Panc1 (cell line): ENCODE measurements at regions not wholly inside any gene's neighbourhood (a gene's known extent, or its start where the extent isn't known, plus 50 kb on each side); places are given as distances from the start of the nearest gene placed in this dataset.

ENCODE experiments used
- ATAC-seq: fragments of 200-7000 bp; cut with Tn5 transposase; 2 replicates; pipeline ENCODE4 v1.9.1; 2020; ENCODE audit warnings: mild to moderate bottlenecking, moderate library complexity
- BruUV-seq: library from RNA; stranded (reverse); fragments of 400-500 nt; replicated peaks from 2 replicates; lab custom pipeline; 2021; lab: Mats Ljungman, UMichigan
- CTCF ChIA-PET: fragments of 300-600 bp; sonication (Branson Sonifier 250); formaldehyde crosslinking; loops from one replicate; lab custom pipeline; 2022; ENCODE audit warnings: antibody characterized with exemption; lab: Charles Lee
- POLR2A ChIA-PET: fragments of 300-600 bp; sonication (Branson Sonifier 250); formaldehyde crosslinking; loops from one replicate; lab custom pipeline; 2022; ENCODE audit warnings: antibody characterized with exemption; lab: Charles Lee
- DNase-seq: peaks from one replicate; pipeline ENCODE4 v3.0.0-alpha.2; 2010; ENCODE audit warnings: low read depth, low spot score
- H3K27ac ChIP-seq: 2 replicates; pipeline ENCODE4 v1.5.1; 2011; ENCODE audit warnings: mild to moderate bottlenecking, low read length, inconsistent platforms
- H3K27me3 ChIP-seq: fragments of 200-500 bp; sonication (Bioruptor generic); 2 replicates; pipeline ENCODE4 v1.6.0; 2014; ENCODE audit warnings: low read length, inconsistent platforms; ENCODE audit not compliant: control insufficient read depth, insufficient read depth
- H3K36me3 ChIP-seq: fragments of 200-500 bp; sonication (Bioruptor generic); 2 replicates; pipeline ENCODE4 v1.5.1; 2014; ENCODE audit warnings: inconsistent platforms, mild to moderate bottlenecking, low read length, moderate library complexity; ENCODE audit not compliant: control insufficient read depth, insufficient read depth
- H3K4me1 ChIP-seq: 2 replicates; pipeline ENCODE4 v1.5.1; 2011; ENCODE audit warnings: inconsistent platforms, mild to moderate bottlenecking, low read length, moderate library complexity; ENCODE audit not compliant: control insufficient read depth, insufficient read depth
- H3K4me3 ChIP-seq, 2 experiments: 2 replicates each; pipeline ENCODE4 v1.5.1; 2011 to 2012; ENCODE audit warnings: low read depth in 2 of 2, low read length in 2 of 2, mild to moderate bottlenecking in 2 of 2, inconsistent platforms in 1 of 2, moderate library complexity in 1 of 2
- H3K9me3 ChIP-seq: fragments of 200-500 bp; sonication (Bioruptor generic); 2 replicates; pipeline ENCODE4 v1.5.1; 2014; ENCODE audit warnings: low read depth, mild to moderate bottlenecking, inconsistent platforms, low read length, moderate library complexity; ENCODE audit not compliant: control insufficient read depth, insufficient read depth
- POLR2AphosphoS5 ChIP-seq: IDR thresholded peaks from 2 replicates; pipeline ENCODE4 v1.6.1; 2012; ENCODE audit warnings: mild to moderate bottlenecking, low read depth, low read length, moderate library complexity
- REST ChIP-seq, 2 experiments: IDR thresholded peaks; 2 replicates each; pipeline ENCODE4 v1.6.1; 2011 to 2012; ENCODE audit warnings: low read depth in 2 of 2, control low read depth in 1 of 2, low read length in 1 of 2, mild to moderate bottlenecking in 1 of 2, moderate library complexity in 1 of 2; ENCODE audit not compliant: insufficient read depth in 1 of 2
- SIN3A ChIP-seq: IDR thresholded peaks from 2 replicates; pipeline ENCODE4 v1.6.1; 2012; ENCODE audit warnings: low read depth, mild to moderate bottlenecking, low read length, moderate library complexity, borderline replicate concordance; ENCODE audit not compliant: insufficient read depth
- TCF7L2 ChIP-seq: IDR thresholded peaks from 2 replicates; pipeline ENCODE4 v1.6.1; 2011; ENCODE audit warnings: mild to moderate bottlenecking, low read depth, low read length, inconsistent platforms
- in situ Hi-C: cut with HindIII; loops from 2 replicates; pipeline ENCODE4 v1.10.0; 2016; ENCODE audit warnings: low sequenced_read_pairs, low pct_unique_long_range_greater_than_20kb
- intact Hi-C: fragments of 100-400 bp; cut with micrococcal nuclease; formaldehyde crosslinking; loops from one replicate; pipeline ENCODE4 v1.10.0; 2022; ENCODE audit not compliant: unreplicated experiment
- TF ChIP-seq, protein P1 (sequence below): fragments of 450-650 bp; IDR thresholded peaks from 2 replicates; pipeline ENCODE4 v1.5.1; 2017; ENCODE audit warnings: mild to moderate bottlenecking

DNA sequence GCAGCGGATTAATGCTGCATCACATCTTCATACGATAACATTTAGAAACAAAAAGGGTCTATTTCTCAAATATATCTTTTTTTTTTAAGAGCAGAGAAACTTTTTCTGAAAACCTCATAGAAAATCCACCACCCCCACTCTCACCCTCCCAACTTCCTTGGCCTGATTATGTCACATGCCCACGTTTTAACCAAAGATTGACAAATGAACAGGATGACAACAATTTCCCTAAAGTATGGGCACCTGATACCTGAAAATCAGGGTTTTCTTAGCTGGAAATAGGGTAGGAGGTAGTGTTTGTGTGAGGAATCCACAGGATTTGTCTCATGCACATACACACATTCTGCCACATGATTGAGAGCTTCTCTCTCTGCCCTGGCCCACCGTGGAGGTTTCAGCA lies 74.7 kb upstream of the MDM1 start:
- DNase-seq, result no peak
- Histone ChIP-seq H3K27me3 (no peaks in the 10 kb centered on the region), H3K4me3 (no peak overlapping the region), H3K27ac (peak overlapping the region; percentile 82), H3K4me1 (peaks cover 20% of the 10 kb centered on the region), H3K36me3 (no peaks in the 10 kb centered on the region), H3K9me3 (no peaks in the 10 kb centered on the region)
- ATAC-seq, result no peak
- CTCF ChIA-PET, result interaction anchor here (0.7 to 1.0 kb wide), 3 partner anchors 13 to 171 kb away, joined by 3 to 4 read pairs (median 4); no protein-coding TSS in a partner anchor
- in situ Hi-C loops, result no loop called here
- intact Hi-C loops, result no loop called here
- POLR2A ChIA-PET, result no interaction called here
- BruUV-seq, result no TSS peak
- TF ChIP-seq REST (IDR thresholded peaks at IDR 0.05; ENCODE audit: insufficient read depth in 1 of 2, low read depth in 2 of 2, low read length in 1 of 2) (no peak), POLR2AphosphoS5 (no peak), SIN3A (no peak), TCF7L2 (no peak)
- TF ChIP-seq, protein P1, sequence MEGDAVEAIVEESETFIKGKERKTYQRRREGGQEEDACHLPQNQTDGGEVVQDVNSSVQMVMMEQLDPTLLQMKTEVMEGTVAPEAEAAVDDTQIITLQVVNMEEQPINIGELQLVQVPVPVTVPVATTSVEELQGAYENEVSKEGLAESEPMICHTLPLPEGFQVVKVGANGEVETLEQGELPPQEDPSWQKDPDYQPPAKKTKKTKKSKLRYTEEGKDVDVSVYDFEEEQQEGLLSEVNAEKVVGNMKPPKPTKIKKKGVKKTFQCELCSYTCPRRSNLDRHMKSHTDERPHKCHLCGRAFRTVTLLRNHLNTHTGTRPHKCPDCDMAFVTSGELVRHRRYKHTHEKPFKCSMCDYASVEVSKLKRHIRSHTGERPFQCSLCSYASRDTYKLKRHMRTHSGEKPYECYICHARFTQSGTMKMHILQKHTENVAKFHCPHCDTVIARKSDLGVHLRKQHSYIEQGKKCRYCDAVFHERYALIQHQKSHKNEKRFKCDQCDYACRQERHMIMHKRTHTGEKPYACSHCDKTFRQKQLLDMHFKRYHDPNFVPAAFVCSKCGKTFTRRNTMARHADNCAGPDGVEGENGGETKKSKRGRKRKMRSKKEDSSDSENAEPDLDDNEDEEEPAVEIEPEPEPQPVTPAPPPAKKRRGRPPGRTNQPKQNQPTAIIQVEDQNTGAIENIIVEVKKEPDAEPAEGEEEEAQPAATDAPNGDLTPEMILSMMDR, result no peak

DNA sequence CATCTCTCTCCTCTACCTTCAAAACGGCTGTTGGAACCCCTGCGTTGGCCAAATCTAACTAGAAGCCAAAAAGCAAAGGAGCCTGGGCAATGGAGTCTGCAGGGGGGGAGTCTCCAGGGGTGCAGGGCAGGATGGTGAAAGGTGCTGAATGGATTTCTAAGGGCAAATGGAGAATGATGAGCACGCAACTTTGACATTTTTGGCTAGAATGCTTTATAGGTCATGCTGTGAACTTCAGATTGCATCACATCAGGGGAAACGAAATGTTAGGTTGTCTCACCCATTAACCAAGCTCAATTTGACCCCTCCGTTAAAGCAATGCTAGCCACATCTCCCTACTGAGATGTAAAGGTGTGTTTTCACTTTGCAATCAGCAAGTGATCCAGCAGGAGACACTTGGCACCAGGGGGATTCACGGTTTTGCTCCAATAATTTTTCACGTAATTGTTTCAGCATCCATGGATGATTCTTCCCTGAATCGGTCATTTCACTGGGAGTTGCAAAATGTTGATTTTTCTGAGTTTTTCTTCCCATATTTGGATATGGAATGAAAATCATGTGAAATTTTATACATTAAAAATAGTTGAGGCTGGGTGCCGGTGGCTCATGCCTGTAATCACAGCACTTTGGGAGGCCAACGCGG lies 78.0 kb upstream of the MDM1 start:
- Histone ChIP-seq H3K27me3 (no peaks in the 10 kb centered on the region), H3K4me3 (no peak overlapping the region), H3K27ac (peak overlapping the region; percentile 46; the same call in 1 of the 2 replicates), H3K9me3 (no peaks in the 10 kb centered on the region), H3K36me3 (no peaks in the 10 kb centered on the region), H3K4me1 (peaks cover 20% of the 10 kb centered on the region)
- no peak for DNase-seq
- in situ Hi-C loops, result no loop called here
- intact Hi-C loops, result no loop called here
- no TSS peak for BruUV-seq
- TF ChIP-seq, protein P1, result no peak
- no peak for TF ChIP-seq POLR2AphosphoS5
- no peak for TF ChIP-seq SIN3A
- TF ChIP-seq TCF7L2, result no peak
- no peak for TF ChIP-seq REST (IDR thresholded peaks at IDR 0.05; ENCODE audit: insufficient read depth in 1 of 2, low read depth in 2 of 2, low read length in 1 of 2)
- CTCF ChIA-PET, result no interaction called here
- ATAC-seq, result no peak
- POLR2A ChIA-PET, result no interaction called here
